Cardiac muscle cell (in vitro differentiated cells and primary cell): ENCODE measurements at regions not wholly inside any gene's neighbourhood (a gene's known extent, or its start where the extent isn't known, plus 50 kb on each side); places are given as distances from the start of the nearest gene placed in this dataset.

Experiments
- DNase-seq, 2 donors: peaks; one replicate each; pipeline versions ENCODE4 v3.0.0 to v3.0.0-alpha.2; 2010 to 2017; ENCODE audit warnings: low read depth in 1 of 2, low spot score in 1 of 2
- H3K27ac ChIP-seq: fragments of 200-600 bp; sonication (generic); 2 replicates; pipeline ENCODE4 v1.5.1; 2016
- H3K27me3 ChIP-seq: fragments of 200-600 bp; sonication (generic); 2 replicates; pipeline ENCODE4 v1.6.0; 2016; ENCODE audit warnings: control low read depth
- H3K36me3 ChIP-seq: fragments of 200-600 bp; sonication (generic); 2 replicates; pipeline ENCODE4 v1.5.1; 2016; ENCODE audit warnings: control low read depth
- H3K4me1 ChIP-seq: fragments of 200-600 bp; sonication (generic); 2 replicates; pipeline ENCODE4 v1.8.1; 2017; ENCODE audit warnings: low read depth, mild to moderate bottlenecking, mixed run types
- H3K4me3 ChIP-seq: fragments of 200-600 bp; sonication (generic); 2 replicates; pipeline ENCODE4 v1.5.1; 2016; ENCODE audit warnings: mild to moderate bottlenecking
- H3K9me3 ChIP-seq: fragments of 200-600 bp; sonication (generic); 2 replicates; pipeline ENCODE4 v1.5.1; 2017; ENCODE audit warnings: low read depth, mild to moderate bottlenecking, control low read depth
- CTCF ChIP-seq: IDR thresholded peaks from 2 replicates; pipeline ENCODE4 v1.5.1; 2012; ENCODE audit warnings: low read depth, mild to moderate bottlenecking, low read length

GRCh38 chr15:69577397-69577796, 124.8 kb downstream of the RPLP1 start:
- no peak for TF ChIP-seq CTCF
- Histone ChIP-seq H3K4me1 (no peaks in the 10 kb centered on the region), H3K27me3 (peaks cover 49% of the 10 kb centered on the region), H3K9me3 (no peaks in the 10 kb centered on the region), H3K4me3 (no peak overlapping the region), H3K36me3 (no peaks in the 10 kb centered on the region), H3K27ac (no peak overlapping the region)
- DNase-seq = no peak

GRCh38 chr15:69578252-69578651, 125.6 kb downstream of the RPLP1 start:
- Histone ChIP-seq H3K36me3 (no peaks in the 10 kb centered on the region), H3K27ac (no peak overlapping the region), H3K4me3 (no peak overlapping the region), H3K9me3 (no peaks in the 10 kb centered on the region), H3K27me3 (peaks cover 43% of the 10 kb centered on the region), H3K4me1 (no peaks in the 10 kb centered on the region)
- no peak for TF ChIP-seq CTCF
- no peak for DNase-seq

- no peak overlapping the region for H3K27ac ChIP-seq
- DNase-seq = no peak
- H3K36me3 ChIP-seq = no peaks in the 10 kb centered on the region
- no peak for TF ChIP-seq CTCF
- no peaks in the 10 kb centered on the region for H3K9me3 ChIP-seq
- peaks cover 38% of the 10 kb centered on the region for H3K27me3 ChIP-seq
- H3K4me1 ChIP-seq = no peaks in the 10 kb centered on the region
- no peak overlapping the region for H3K4me3 ChIP-seq
Measured at GRCh38 chr15:69578787-69579583, 126.4 kb downstream of the RPLP1 start.

GRCh38 chr15:69579950-69580618, 127.5 kb downstream of the RPLP1 start:
- TF ChIP-seq CTCF = no peak
- peaks cover 27% of the 10 kb centered on the region for H3K27me3 ChIP-seq
- H3K4me1 ChIP-seq = no peaks in the 10 kb centered on the region
- H3K27ac ChIP-seq = no peak overlapping the region
- no peaks in the 10 kb centered on the region for H3K9me3 ChIP-seq
- DNase-seq = no peak
- H3K4me3 ChIP-seq = no peak overlapping the region
- H3K36me3 ChIP-seq = no peaks in the 10 kb centered on the region

GRCh38 chr15:69583626-69584025, 131.0 kb downstream of the RPLP1 start:
- Histone ChIP-seq H3K27me3 (peaks cover 14% of the 10 kb centered on the region), H3K36me3 (no peaks in the 10 kb centered on the region), H3K4me3 (no peak overlapping the region), H3K9me3 (no peaks in the 10 kb centered on the region), H3K4me1 (no peaks in the 10 kb centered on the region), H3K27ac (no peak overlapping the region)
- DNase-seq = no peak
- TF ChIP-seq CTCF = no peak
